UCSD-AML1 (cell line): ENCODE measurements at regions not wholly inside any gene's neighbourhood (a gene's known extent, or its start where the extent isn't known, plus 50 kb on each side); places are given as distances from the start of the nearest gene placed in this dataset.
"Not testable (repeated sequence)": the region's sequence is repeated elsewhere in the genome, so short reads cannot be mapped to it uniquely, and the experiment has no call there.

Experiments
- DNase-seq: peaks from one replicate; lab custom pipeline; 2025; ENCODE audit not compliant: unreplicated experiment; lab: John Stamatoyannopoulos, UW

DNA sequence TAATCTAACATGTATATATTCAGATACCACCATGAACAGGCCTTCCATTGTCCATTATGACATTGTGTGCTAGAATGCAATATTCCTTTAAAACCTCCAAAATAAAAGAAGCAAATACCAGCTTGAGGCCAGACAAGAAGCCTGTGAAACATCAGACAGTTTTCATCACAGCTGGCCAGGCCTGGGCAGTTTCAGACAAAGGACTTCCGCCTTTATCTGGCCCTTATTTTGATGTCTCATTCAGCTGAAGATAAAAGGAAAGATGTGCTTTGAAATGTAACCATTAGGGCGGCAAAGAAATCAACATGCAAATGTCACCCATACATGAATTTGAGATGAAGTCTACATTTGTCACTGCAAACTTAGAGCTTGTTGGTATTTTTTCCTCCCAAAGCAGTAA, 737.5 kb downstream of the KCNJ2 start:
- DNase-seq, result no peak

DNA sequence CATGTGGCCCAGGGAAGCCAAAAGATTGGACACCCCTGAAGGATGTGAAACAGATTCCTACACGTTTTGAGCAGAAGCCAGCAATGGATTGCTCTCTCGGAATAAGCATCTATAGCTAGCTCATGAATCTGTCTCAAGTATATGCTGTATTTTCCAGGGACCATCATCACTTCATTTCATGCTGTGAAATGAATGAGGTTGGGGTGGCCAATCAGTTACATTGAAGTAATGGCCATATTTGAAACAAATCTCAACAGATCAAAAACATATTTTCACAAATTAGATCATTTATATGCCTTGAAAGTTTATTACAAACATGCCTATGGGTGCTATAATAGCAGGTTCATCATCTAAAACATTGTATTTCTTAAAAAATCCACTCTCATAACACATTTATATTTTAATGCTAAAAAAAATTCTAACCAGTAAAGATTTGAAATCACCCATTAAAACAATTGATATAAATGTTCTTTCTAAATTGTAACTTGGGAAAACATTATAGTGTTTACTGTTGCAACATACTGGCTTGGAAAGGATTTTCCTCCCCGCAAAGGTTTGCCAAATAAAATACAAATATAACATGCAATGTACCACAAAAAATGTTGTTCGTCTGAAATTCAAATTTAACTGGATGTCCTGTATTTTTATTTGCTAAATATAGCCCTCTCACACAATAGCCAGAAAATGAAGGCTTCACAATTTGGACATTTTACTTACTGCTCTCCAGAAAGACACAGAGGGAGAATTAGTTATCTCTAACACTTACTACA, 743.6 kb downstream of the KCNJ2 start:
- DNase-seq, result no peak

DNA sequence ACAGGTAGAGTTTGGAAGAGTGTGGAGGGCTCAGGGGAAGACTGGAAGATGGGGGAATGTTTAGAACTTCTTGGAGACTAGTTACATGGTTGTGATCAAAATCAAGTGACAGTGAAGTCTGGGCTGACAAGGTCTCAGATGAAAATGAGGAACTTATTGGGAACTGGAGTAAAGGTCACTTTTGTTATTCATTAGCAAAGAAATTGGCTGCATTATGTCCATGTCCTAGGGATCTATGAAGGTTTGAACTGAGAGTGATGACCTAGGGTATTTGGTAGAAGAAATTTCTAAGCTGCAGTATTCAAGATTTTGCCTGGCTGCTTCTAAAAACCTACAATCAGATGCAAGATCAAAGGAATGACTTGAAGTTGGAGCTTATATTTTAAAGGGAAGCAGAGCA, 747.1 kb downstream of the KCNJ2 start:
- DNase-seq, result no peak

DNA sequence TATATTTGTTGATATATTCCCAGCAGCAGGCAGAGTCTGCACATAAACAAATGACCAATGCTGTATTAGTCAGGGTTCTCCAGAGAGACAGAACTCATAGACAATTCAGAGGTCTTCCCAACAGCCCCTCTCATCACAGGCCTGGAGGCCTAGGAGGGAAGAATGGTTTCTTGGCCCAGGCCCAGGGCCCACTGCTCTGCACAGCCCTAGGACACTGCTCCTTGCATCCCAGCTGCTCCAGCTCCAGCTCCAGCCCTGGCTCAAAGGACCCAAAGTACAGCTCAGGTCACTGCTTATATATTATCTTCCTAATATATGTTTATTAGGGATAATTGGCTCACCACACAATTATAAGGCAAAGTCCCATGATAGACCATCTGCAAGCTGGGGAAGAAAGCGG, 749.9 kb downstream of the KCNJ2 start:
- no peak for DNase-seq

DNA sequence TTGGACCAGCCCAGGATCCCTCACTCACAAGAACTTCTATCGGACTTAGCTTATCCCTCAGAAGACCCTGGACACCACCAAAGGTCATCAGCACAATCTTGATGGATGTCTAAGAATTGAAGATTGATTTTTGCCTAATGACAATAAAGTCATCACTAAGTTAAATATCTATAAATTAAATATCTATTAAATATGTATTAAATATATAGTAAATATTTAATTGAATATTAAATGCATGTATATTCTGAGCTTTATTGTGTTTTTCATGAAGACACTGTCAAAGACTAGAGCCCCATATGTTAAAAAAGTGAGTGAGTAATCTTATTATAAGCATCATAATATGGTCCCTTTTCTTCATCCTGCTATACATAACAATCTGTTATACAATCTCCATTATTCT, 751.1 kb downstream of the KCNJ2 start:
- no peak for DNase-seq

DNA sequence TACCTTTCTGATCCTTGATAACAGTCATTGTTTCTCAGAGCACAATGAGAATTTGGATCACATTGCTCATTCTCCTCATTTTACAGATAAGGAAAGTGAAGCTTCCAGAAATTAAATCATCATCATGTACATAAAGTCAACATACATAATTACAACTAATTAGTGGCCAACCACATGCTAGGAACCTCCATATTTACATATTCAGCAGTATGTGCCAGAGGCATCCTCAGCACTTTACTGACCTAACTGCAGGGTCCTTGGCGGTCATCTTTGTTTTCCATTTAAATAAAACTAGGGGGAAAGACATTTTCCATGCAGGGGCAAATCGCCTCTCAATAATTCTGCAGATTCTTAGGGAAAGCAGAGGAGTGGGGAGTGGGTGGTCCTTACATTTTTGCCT, 752.9 kb downstream of the KCNJ2 start:
- no peak for DNase-seq

DNA sequence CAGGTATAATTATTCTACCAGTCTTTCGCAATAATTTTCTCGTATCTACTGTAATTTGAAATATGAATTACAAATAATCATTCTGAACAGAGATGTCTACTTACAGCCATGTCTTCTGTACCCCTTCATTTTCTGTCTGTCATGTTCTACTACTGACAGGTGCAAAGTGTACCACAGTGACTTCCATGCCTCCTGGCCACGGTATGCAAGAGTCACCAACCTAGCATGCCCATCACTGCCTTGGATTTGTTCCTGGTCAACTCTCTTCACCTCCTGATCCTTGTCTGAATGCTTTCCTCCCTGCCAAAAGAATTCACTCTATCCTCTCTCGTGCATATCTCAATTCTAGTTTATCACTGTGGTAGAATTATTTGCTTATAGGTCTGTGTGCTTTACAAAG, 755.4 kb downstream of the KCNJ2 start:
- DNase-seq, result no peak

DNA sequence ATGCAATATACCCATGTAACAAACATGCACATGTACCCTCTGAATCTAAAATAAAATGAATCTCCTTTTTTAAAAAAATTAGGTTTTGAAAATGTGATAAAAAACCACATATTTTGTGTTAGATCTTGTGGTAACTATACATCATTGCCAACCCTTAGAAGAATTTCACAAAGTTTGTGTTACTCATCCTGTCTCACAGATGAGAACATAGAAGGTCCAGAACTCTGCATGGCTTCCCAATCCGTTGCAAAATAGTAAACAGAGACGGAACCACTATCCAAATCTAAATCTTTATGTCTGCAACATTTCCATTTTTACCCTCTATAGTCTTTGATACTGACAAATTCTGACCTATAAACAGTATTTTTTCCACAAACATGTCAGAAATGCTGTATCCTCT, 759.9 kb downstream of the KCNJ2 start:
- DNase-seq, result no peak

DNA sequence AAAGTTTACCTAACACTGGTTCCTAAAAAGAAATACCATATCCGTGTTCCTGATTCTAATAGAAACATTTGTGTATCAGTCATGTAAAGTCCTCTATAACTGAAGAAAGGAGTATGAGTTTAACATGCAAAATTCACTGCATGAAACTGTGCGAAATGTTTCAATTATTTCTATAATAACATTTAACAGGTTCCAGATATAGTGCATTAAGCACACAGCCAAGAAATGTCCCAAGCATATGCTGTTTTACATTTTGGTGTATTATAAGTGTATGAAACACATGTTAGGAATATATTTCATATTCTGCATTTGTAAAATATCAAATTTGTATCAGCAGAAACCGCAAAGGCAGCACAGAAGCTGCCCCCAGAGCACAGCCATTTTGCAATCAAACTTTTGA, 764.9 kb downstream of the KCNJ2 start:
- DNase-seq, result no peak

DNA sequence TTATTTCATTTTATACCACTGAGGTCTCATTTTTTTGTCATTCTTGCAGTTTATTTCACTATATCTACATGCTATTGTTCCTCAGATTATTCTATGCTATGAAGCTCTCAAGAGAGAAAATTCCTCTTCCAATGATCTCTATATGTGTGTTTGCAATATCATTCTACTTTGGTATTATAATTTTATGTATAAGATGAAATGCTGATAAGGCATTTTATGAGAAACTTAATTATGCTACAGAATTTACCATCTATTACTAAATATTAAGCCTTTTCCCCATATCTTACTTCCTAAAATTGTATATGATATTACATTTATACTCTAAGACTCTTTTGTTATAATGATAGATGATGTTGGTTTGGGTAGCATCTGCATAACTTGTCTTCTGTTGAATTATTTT, 765.5 kb downstream of the KCNJ2 start:
- DNase-seq, result no peak

DNA sequence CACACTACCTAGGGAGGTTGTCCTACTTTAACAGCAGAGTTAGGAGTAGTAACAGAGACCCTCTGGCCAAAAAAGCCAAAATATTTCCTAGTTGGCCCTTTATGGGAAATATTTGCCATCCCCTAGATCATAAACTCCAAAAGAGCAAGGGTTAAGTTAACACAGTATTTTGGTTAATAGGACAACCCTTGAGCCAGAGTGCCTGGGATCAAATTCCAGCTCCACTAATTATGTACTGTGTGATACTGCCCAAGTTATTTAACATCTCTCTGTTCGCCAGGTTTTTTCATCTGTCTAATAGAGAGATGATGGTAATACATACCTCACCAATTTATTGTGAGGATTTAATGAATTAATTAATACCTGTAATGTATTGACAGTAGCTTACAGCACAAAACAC, 767.4 kb downstream of the KCNJ2 start:
- DNase-seq, result no peak

DNA sequence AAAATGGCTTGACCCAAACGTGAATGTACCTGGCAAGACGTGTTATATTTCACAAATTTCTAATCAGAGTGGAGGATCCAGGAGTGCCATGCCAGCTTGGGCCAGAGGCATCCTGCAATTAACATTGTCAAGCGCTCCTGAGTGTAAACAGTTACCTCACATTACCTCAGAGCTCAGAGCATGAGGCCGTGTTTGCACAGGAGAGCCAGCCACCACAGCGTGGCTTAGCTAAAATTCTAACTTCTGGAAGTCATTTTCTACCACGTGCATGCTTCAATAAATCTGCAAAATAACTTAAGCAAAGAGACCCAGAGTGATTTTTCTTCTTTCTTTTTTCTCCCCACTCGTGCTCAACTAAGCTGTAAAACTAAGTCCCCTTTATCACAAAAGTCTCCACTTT, 769.0 kb downstream of the KCNJ2 start:
- no peak for DNase-seq

DNA sequence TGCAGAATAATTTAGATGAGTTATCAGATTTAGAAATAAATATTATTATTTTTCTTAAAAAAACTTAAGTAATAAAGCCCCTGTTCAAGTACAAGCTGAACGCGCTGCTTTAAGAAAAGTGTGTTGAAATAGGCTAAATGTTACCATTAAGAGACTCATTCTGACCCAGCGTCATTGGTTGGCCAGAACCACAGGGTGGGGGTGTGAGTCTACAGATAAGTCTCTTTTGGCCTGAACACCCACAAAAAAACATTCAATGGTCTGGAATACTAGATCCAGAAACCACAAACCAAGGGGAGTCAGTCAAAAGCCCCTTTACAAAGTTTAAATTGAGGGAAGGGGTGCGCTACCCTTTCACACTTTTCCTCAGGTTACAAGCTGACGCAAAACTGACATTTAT, 776.1 kb downstream of the KCNJ2 start:
- no peak for DNase-seq

DNA sequence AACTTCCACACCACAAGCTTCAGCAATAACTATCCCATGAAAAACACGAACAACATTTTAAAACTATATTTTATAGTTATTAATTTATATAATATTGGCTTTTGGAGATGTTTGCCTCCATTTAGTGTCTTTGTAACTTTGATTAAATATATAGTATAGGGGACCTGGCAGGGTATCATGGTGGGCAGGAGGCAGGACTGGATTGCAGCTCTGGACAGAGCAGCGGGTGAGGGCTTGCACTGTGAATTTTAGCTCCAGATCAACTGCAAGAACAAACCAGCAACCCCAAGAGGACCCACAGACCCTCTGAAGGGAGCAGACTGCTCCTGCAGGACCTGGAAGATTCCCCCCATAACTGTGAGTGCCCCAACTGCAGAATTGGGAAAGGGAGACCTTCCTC, 777.9 kb downstream of the KCNJ2 start:
- DNase-seq, result no peak

DNA sequence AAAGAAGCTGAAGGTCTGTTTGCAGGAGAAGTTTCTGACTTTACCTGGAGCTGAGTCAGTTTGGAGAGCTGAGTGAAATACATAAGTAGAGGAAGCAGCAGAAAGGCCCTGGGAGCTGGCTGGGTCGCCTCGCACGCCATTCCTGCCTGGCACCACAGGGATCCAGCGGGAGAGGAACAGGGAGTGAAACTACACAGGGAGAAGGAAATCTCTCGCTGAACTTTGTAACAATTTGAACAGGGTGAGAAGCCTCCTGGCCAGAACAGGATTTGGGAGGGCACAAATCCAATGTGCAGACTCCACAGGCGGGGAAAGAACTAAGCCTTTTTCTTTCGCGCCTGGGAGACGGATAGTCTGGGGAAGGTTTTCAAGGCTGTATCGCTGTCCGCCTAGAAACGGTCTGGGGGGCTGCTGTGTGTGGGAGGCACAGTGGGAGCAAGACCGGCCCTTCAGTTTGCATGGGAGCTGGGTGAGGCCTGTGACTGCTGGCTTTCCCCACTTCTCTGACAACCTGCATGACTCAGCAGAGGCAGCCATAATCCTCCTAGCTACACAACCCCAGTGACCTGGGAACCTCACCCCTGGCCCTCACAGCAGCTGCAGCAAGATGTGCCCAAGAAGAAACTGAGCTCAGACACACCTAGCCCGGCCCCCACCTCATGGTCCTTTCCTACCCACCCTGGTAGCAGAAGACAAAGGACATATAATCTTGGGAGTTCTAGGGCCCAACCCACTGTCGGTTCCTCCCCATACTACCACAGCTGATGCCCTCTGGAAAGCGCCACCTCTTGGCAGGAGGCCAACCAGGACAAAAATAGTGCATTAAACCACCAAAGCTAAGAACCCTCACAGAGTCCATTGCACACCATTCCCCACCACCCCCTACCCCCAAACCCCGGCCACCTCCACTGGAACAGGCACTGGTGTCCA, 778.6 kb downstream of the KCNJ2 start:
- no peak for DNase-seq

DNA sequence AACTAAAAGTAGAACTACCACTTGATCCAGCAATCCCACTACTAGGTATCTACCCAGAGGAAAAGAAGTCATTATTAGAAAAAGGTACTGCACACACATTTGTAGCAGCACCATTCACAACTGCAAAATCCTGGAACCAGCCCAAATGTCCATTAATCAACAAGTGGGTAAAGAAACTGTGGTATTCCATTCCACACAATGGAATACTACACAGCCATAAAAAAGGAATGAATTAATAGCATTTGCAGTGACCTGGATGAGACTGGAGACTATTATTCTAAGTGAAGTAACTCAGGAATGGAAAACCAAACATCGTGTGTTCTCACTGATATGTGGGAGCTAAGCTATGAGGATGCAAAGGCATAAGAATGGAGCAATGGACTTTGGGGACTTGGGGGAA, 783.8 kb downstream of the KCNJ2 start:
- DNase-seq, result not testable (repeated sequence)

DNA sequence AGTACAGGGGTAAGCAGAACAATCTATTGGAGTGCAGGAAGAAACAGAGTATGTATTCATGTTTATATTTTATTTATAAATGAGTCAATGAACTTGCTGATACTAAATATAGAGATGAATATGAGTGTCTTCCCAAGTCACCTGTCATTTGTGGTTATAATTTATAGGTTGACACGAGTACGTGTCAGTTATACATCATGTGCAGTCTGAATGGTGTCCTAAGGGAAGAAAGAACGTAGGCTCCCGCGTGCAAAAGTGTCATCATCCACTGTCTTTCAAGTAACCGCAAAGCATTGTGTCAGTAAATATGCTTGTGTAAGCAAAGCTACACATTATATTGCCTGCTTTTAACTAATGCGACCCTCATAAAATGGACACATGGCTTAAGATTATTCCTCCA, 786.1 kb downstream of the KCNJ2 start:
- DNase-seq, result no peak

DNA sequence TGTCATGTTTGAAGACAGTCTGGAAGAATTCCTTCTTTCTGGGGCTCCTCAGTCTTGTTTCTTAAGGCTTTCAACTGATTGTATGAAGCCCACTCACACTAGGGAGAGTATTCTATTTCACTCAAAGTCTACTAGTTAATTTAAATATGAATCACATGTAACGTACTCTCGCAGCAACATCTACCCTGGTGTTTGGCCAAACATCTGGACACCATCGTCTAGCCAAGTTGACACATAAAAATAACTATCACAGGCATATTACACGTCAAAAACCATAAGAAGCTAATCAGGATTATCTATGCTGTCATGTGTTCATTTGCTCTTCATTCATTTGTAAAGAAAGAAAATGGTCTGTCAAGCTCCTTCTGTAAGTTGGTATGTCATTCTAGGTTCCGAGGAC, 787.4 kb downstream of the KCNJ2 start:
- no peak for DNase-seq

DNA sequence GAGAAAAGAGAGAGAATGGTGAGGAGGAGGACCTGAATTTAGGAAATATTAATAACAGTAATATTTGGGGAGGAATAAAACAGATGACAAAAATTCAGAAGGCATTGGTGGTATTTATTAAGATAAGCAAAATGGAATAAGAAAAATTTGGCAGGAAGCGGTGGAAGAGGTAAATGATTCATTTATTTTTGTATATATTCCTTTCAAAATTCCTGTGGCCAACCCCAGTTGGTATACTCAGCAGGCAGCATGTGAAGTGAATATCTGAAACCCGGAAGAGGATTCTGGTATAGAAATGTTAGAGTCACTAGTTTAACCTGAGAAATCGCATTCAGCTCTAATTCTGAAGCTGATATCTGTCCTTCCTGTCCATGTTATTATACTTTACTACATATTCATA, 792.0 kb downstream of the KCNJ2 start:
- no peak for DNase-seq

DNA sequence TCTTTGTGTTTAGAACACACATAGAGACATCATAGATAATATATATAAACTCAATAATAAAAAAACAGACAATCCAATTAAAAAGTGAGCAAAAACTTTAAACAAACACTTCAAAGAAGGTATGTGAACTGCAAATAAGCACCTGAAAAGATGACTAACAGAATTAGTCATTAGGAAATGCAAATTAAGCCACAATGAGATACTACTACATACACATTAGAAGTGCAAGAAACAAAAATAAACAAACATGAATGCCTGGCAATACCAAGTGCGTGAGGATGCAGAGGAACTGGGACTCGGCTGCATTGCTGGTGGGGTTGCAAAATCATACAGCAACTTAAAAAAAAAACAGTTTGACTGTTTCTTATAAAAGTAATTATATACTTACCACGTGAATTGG, 799.0 kb downstream of the KCNJ2 start:
- DNase-seq, result no peak

DNA sequence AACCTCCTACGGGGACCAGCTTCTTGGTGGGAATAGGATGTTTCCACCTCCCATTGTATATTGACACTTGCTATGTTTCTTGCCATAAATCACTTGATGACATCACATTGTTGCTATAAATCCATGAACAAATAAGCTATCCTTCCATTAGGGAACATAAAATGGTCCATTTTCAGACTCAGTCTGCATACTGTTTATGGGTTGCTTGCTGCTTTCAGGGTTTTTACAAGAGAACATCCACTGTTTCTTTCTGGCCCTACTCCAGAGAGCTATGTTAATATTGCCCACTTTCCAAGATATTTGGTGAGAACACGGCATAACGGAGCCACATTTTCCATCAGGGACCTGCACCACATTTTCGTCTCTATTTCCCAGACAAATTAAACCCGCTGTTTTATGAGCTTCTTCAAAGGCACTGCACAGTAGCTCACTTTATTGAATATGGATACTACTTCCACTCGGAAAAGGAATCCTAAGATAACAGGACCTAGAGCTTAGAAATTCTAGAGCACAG, 800.2 kb downstream of the KCNJ2 start:
- no peak for DNase-seq

DNA sequence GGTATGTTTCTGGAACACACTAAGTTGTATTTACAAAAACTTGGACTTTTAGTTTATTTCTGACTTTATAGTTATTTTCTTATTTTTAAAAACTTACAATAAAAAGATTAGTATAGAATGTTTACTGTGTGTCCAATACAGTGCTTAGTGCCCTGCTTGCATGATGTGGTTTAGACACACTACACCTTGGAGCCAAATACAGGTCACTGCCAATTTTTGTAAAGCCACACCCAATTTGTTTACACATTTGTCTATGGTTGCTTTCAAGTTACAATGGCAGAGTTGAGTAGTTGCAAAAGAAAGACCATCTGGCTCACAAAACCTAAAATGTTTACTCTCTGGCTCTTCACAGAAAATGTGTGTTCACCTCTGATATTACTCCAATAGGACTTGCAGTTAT, 807.1 kb downstream of the KCNJ2 start:
- DNase-seq, result no peak
